Prostate gland (tissue), 2 donors: ENCODE measurements at regions not wholly inside any gene's neighbourhood (a gene's known extent, or its start where the extent isn't known, plus 50 kb on each side); places are given as distances from the start of the nearest gene placed in this dataset.

Source experiments
- DNase-seq: peaks from one replicate; pipeline ENCODE4 v3.0.0-alpha.2; 2019; ENCODE audit warnings: low spot score
- H3K27ac ChIP-seq, 2 donors: fragments of 200-600 bp; sonication (generic); 2 replicates each; pipeline ENCODE4 v1.5.1; 2017 to 2019
- H3K27me3 ChIP-seq: fragments of 200-600 bp; sonication (generic); replicated peaks from 2 replicates; pipeline ENCODE4 v1.5.1; 2019; ENCODE audit not compliant: insufficient read depth
- H3K36me3 ChIP-seq, 2 donors: fragments of 200-600 bp; sonication (generic); 1 replicate in 1 of 2; 2 replicates in 1 of 2; pipeline versions ENCODE4 v1.5.1 to v1.8.1; 2017 to 2019
- H3K4me1 ChIP-seq: fragments of 200-600 bp; sonication (generic); replicated peaks from 2 replicates; pipeline ENCODE4 v1.5.1; 2019
- H3K4me3 ChIP-seq, 2 donors: fragments of 200-600 bp; sonication (generic); 2 replicates each; pipeline ENCODE4 v1.5.1; 2017 to 2019
- H3K9me3 ChIP-seq: fragments of 200-600 bp; sonication (generic); 2 replicates; pipeline ENCODE4 v1.5.1; 2017
- CTCF ChIP-seq, 4 experiments: fragments of 200-600 bp in 2 of 4; fragments of 450-650 bp in 2 of 4; sonication (generic) in 2 of 4; IDR thresholded peaks; 1 replicate in 3 of 4; 2 replicates in 1 of 4; pipeline ENCODE4 v1.5.1; 2016 to 2019; ENCODE audit warnings: antibody characterized with exemption in 4 of 4, mild to moderate bottlenecking in 2 of 4, moderate library complexity in 2 of 4
- POLR2A ChIP-seq: fragments of 450-650 bp; IDR thresholded peaks from one replicate; pipeline ENCODE4 v1.6.1; 2016; ENCODE audit warnings: antibody characterized with exemption, mild to moderate bottlenecking
- POLR2AphosphoS5 ChIP-seq: sonication (generic); formaldehyde crosslinking; IDR thresholded peaks from one replicate; pipeline ENCODE4 v1.6.1; 2017; ENCODE audit warnings: antibody characterized with exemption
- WGBS: methylation state at CpG from one replicate; pipeline ENCODE4 v1.1.5; 2018; 5-methylcytosine and 5-hydroxymethylcytosine counted together
- intact Hi-C: fragments of 100-400 bp; cut with DNase I; formaldehyde crosslinking; loops from one replicate; pipeline ENCODE4 v1.14.2; 2022

- TF ChIP-seq CTCF (IDR thresholded peaks at IDR 0.05) (no peak), POLR2AphosphoS5 (no peak), POLR2A (no peak)
- Histone ChIP-seq H3K36me3 (no peaks in the 10 kb centered on the region), H3K27me3 (no peaks in the 10 kb centered on the region), H3K4me1 (no peaks in the 10 kb centered on the region), H3K27ac (no peak overlapping the region), H3K9me3 (no peaks in the 10 kb centered on the region), H3K4me3 (no peak overlapping the region)
- no peak for DNase-seq
- intact Hi-C loops, result no loop called here
These were observed 1375.0 kb downstream of the EPHA7 start for GRCh38 chr6:92044312-92044711.

- intact Hi-C loops, result no loop called here
- TF ChIP-seq POLR2A (no peak), CTCF (IDR thresholded peaks at IDR 0.05) (no peak), POLR2AphosphoS5 (no peak)
- no peaks in the 10 kb centered on the region for H3K9me3 ChIP-seq
- 68% methylated on average over 3 of the region's 3 CpGs for WGBS
- no peaks in the 10 kb centered on the region for H3K4me1 ChIP-seq
- H3K4me3 ChIP-seq, result no peak overlapping the region
- H3K27ac ChIP-seq, result no peak overlapping the region
- no peaks in the 10 kb centered on the region for H3K36me3 ChIP-seq
- DNase-seq, result no peak
- H3K27me3 ChIP-seq, result no peaks in the 10 kb centered on the region
These were observed 1375.6 kb downstream of the EPHA7 start for GRCh38 chr6:92043777-92044176.

GRCh38 chr6:92026878-92027277, 1392.5 kb downstream of the EPHA7 start:
- no peaks in the 10 kb centered on the region for H3K27me3 ChIP-seq
- H3K9me3 ChIP-seq, result no peaks in the 10 kb centered on the region
- H3K27ac ChIP-seq, result no peak overlapping the region
- 75% methylated on average over 1 of the region's 1 CpG for WGBS
- no peaks in the 10 kb centered on the region for H3K4me1 ChIP-seq
- intact Hi-C loops, result no loop called here
- H3K36me3 ChIP-seq, result no peaks in the 10 kb centered on the region
- no peak for TF ChIP-seq POLR2A
- no peak for TF ChIP-seq CTCF (IDR thresholded peaks at IDR 0.05)
- no peak for TF ChIP-seq POLR2AphosphoS5
- no peak for DNase-seq
- no peak overlapping the region for H3K4me3 ChIP-seq

- 51% methylated on average over 2 of the region's 2 CpGs for WGBS
- TF ChIP-seq CTCF (IDR thresholded peaks at IDR 0.05) (no peak), POLR2A (no peak), POLR2AphosphoS5 (no peak)
- H3K9me3 ChIP-seq, result no peaks in the 10 kb centered on the region
- no peak for DNase-seq
- H3K27me3 ChIP-seq, result no peaks in the 10 kb centered on the region
- intact Hi-C loops, result no loop called here
- no peaks in the 10 kb centered on the region for H3K4me1 ChIP-seq
- H3K27ac ChIP-seq, result no peak overlapping the region
- H3K36me3 ChIP-seq, result no peaks in the 10 kb centered on the region
- H3K4me3 ChIP-seq, result no peak overlapping the region
These were observed 1394.5 kb downstream of the EPHA7 start for GRCh38 chr6:92024881-92025280.

- intact Hi-C loops, result no loop called here
- H3K27me3 ChIP-seq, result no peaks in the 10 kb centered on the region
- H3K4me3 ChIP-seq, result no peak overlapping the region
- H3K27ac ChIP-seq, result no peak overlapping the region
- 51% methylated on average over 1 of the region's 1 CpG for WGBS
- H3K9me3 ChIP-seq, result no peaks in the 10 kb centered on the region
- no peak for DNase-seq
- no peaks in the 10 kb centered on the region for H3K4me1 ChIP-seq
- H3K36me3 ChIP-seq, result no peaks in the 10 kb centered on the region
- no peak for TF ChIP-seq POLR2AphosphoS5
- no peak for TF ChIP-seq CTCF (IDR thresholded peaks at IDR 0.05)
- TF ChIP-seq POLR2A, result no peak
These were observed 1395.2 kb downstream of the EPHA7 start for GRCh38 chr6:92024110-92024509.
